SKM-1 (cell line): ENCODE measurements at regions not wholly inside any gene's neighbourhood (a gene's known extent, or its start where the extent isn't known, plus 50 kb on each side); places are given as distances from the start of the nearest gene placed in this dataset.

Source experiments
- DNase-seq: peaks from one replicate; lab custom pipeline; 2025; ENCODE audit not compliant: unreplicated experiment; lab: John Stamatoyannopoulos, UW

GRCh38 chr10:69738858-69739435 is 62.8 kb upstream of the COL13A1 start:
- DNase-seq, result no peak

GRCh38 chr10:69739634-69740033 is 62.1 kb upstream of the COL13A1 start:
- no peak for DNase-seq

- DNase-seq, result no peak
Observed at GRCh38 chr10:69740126-69740525, 61.6 kb upstream of the COL13A1 start.

- DNase-seq, result no peak
Observed at GRCh38 chr10:69741252-69741651, 60.5 kb upstream of the COL13A1 start.

GRCh38 chr10:69741671-69742355 is 59.9 kb upstream of the COL13A1 start:
- no peak for DNase-seq

GRCh38 chr10:69742356-69742695 is 59.4 kb upstream of the COL13A1 start:
- DNase-seq, result no peak

- no peak for DNase-seq
Observed at GRCh38 chr10:69742928-69743602, 58.6 kb upstream of the COL13A1 start.

- no peak for DNase-seq
Observed at GRCh38 chr10:69744971-69745370, 56.7 kb upstream of the COL13A1 start.

- no peak for DNase-seq
Observed at GRCh38 chr10:69745698-69746097, 56.0 kb upstream of the COL13A1 start.

- no peak for DNase-seq
Observed at GRCh38 chr10:69747179-69747578, 54.5 kb upstream of the COL13A1 start.

GRCh38 chr10:69748621-69749020 is 53.1 kb upstream of the COL13A1 start:
- DNase-seq, result no peak

- DNase-seq, result no peak
Observed at GRCh38 chr10:69749178-69750010, 52.3 kb upstream of the COL13A1 start.

GRCh38 chr10:69750011-69750373 is 51.7 kb upstream of the COL13A1 start:
- no peak for DNase-seq

GRCh38 chr10:69750725-69751124 is 51.0 kb upstream of the COL13A1 start:
- DNase-seq, result no peak

GRCh38 chr10:69751214-69751613 is 50.5 kb upstream of the COL13A1 start:
- DNase-seq, result no peak
